ENCODE measurements at regions not wholly inside any gene's neighbourhood (a gene's known extent, or its start where the extent isn't known, plus 50 kb on each side); places are given as distances from the start of the nearest gene placed in this dataset.
"Not testable (repeated sequence)": the region's sequence is repeated elsewhere in the genome, so short reads cannot be mapped to it uniquely, and the experiment has no call there.

DNA sequence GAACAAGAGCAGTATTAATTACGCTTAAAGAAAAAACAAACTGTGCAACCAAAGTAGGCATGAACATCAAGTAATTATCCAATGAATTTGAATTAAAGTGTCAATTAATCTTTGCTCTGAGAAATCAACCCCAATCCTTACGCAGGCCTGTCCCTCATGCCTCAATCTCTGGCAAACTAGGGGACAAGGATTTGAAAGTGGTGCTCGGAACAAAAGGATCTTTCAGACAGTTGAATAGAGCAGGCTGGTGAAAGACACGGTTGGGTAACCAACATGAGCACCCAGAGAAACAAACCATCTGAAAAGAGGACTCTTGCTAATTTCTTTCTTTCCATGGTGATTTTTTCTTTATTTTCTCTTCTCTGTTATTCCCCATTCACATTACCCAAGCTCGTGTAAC lies 203.5 kb upstream of the PHF14 start:
- H3K4me3 ChIP-seq (ENCODE audit: low read depth, low read length) = no peak overlapping the region
- no peak for TF ChIP-seq MYC (IDR thresholded peaks at IDR 0.05; ENCODE audit: low read depth, low read length)
- no peak for TF ChIP-seq CTCF (IDR thresholded peaks at IDR 0.05; ENCODE audit: low read depth, low read length)
- no peak for TF ChIP-seq POLR2A (IDR thresholded peaks at IDR 0.05; ENCODE audit: extremely low read depth, insufficient read length)
- TF ChIP-seq, protein P1, sequence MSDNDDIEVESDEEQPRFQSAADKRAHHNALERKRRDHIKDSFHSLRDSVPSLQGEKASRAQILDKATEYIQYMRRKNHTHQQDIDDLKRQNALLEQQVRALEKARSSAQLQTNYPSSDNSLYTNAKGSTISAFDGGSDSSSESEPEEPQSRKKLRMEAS (IDR thresholded peaks at IDR 0.05; ENCODE audit: low read depth, low read length) = no peak

DNA sequence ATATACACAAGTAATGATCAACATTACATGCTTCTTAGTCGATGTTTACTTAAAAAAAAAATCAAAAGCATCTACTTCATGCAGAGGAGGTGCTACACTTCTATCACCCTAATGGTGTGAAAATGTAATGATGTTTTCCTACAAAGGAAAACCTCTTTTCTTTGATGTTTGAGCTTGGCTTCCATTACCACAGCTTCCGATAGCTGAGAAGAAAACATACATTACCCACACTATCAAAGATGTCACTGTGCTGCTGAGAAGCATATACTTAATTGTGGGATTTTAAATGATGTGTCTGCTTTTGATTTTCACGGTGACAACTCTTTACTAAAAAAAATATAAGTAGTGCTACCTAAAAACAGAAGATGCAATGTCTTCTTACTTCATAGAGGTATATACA lies 200.2 kb upstream of the PHF14 start:
- no peak for DNase-seq (ENCODE audit: low read depth)
- H3K4me3 ChIP-seq (ENCODE audit: low read depth, low read length) = no peak overlapping the region
- TF ChIP-seq, protein P1 (IDR thresholded peaks at IDR 0.05; ENCODE audit: low read depth, low read length) = no peak
- TF ChIP-seq MYC (IDR thresholded peaks at IDR 0.05; ENCODE audit: low read depth, low read length) (no peak), CTCF (IDR thresholded peaks at IDR 0.05; ENCODE audit: low read depth, low read length) (no peak), POLR2A (IDR thresholded peaks at IDR 0.05; ENCODE audit: extremely low read depth, insufficient read length) (no peak)

More for the DNA sequence above, 203.5 kb upstream of the PHF14 start:
- DNase-seq (ENCODE audit: low read depth) = no peak

GRCh38 chr7:10779465-10780399 lies 193.9 kb upstream of the PHF14 start:
- TF ChIP-seq MYC (IDR thresholded peaks at IDR 0.05; ENCODE audit: low read depth, low read length) (no peak), CTCF (IDR thresholded peaks at IDR 0.05; ENCODE audit: low read depth, low read length) (no peak), POLR2A (IDR thresholded peaks at IDR 0.05; ENCODE audit: extremely low read depth, insufficient read length) (no peak)
- TF ChIP-seq, protein P1 (IDR thresholded peaks at IDR 0.05; ENCODE audit: low read depth, low read length) = no peak
- DNase-seq (ENCODE audit: low read depth) = no peak
- no peak overlapping the region for H3K4me3 ChIP-seq (ENCODE audit: low read depth, low read length)

DNA sequence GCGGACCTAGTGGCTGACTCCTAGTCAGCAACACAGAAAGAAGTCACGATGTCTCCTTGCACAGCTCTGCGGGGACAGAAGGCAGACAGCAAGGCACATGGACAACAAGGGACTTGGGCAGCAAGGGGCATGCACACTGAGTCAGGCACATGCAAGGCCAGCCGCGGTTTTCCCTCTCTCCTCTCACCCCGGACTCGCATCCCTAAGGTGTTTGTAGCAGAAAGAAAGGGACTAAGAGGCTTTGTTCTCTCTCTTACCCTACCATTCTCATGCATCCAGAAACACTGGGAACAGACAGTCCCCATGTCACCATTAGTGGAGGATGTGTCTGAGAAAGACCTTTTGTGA lies 193.3 kb upstream of the PHF14 start:
- no peak overlapping the region for H3K4me3 ChIP-seq (ENCODE audit: low read depth, low read length)
- TF ChIP-seq POLR2A (IDR thresholded peaks at IDR 0.05; ENCODE audit: extremely low read depth, insufficient read length) = no peak
- TF ChIP-seq, protein P1 (IDR thresholded peaks at IDR 0.05; ENCODE audit: low read depth, low read length) = no peak
- no peak for TF ChIP-seq MYC (IDR thresholded peaks at IDR 0.05; ENCODE audit: low read depth, low read length)
- TF ChIP-seq CTCF (IDR thresholded peaks at IDR 0.05; ENCODE audit: low read depth, low read length) = no peak
- DNase-seq (ENCODE audit: low read depth) = no peak

DNA sequence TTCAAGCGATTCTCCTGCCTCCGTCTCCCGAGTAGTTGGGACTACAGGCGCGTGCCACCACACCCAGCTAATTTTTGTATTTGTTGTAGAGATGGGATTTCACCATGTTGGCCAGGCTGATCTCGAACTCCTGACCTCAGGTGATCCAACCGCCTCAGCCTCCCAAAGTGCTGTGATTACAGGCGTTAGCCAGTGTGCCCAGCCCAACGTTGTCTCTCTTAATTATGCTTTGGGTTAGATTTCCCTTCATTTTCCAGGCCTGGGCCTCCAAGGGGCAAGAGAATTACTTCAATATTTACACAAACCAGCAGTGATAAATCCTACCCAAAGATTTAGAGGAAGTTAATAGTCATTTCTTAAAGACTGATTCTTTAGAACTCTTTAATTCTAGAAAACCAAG lies 186.7 kb upstream of the PHF14 start:
- not testable (repeated sequence) for H3K4me3 ChIP-seq (ENCODE audit: low read depth, low read length); DNase-seq (ENCODE audit: low read depth)

DNA sequence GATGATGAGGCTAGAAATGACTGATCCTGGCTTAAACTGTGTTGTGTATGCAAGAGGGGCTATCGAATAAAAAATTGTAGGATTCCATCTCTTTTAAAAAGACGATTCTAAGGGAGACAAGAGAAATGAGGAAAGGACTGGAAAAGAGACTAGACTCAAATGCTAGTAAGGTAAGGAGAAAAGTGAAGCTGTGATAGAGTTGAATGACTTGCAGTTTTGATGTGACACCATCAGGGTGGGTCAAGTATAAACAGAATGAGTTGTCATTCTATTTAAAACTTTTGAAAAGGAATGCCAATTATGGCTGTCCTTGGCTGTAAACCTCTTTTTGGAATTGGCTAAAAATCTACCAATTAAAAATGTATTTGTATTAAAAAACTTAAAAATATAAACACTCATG lies 184.5 kb upstream of the PHF14 start:
- H3K4me3 ChIP-seq (ENCODE audit: low read depth, low read length) = no peak overlapping the region
- DNase-seq (ENCODE audit: low read depth) = no peak
- TF ChIP-seq, protein P1 (IDR thresholded peaks at IDR 0.05; ENCODE audit: low read depth, low read length) = no peak
- TF ChIP-seq CTCF (IDR thresholded peaks at IDR 0.05; ENCODE audit: low read depth, low read length) (no peak), POLR2A (IDR thresholded peaks at IDR 0.05; ENCODE audit: extremely low read depth, insufficient read length) (no peak), MYC (IDR thresholded peaks at IDR 0.05; ENCODE audit: low read depth, low read length) (no peak)

All from NB4 (cell line).